ENCODE measurements at regions not wholly inside any gene's neighbourhood (a gene's known extent, or its start where the extent isn't known, plus 50 kb on each side); places are given as distances from the start of the nearest gene placed in this dataset.

DNA sequence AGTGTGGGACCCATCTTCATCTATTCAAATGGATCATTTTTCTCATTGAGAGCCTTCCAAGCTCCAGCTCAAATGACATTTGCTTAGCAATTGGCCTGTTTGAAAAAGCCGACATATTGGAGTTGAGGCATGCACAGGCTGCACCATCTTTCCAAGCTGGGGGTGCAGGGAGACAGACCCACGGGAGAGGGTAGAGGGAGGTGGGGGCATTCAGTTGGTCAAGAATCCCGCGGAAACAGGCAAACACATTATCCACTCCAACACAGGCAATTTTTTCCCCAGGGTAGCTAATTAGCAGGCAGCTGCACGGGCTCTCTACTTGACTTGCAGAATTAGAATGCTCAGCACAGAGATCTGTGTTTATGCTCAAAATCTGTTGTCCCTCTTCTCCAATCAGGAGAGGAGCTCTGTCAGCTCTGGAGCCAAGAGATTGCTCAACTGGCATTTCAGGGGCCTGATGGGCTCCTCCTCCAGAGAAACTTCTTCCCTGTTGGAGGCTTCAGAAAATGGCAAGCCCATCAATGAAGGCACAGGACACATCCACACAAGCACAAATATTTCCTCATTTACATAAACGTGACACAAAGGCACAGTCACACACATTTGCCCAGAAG, 267.8 kb downstream of the FOXD2 start:
- TF ChIP-seq SIN3A (IDR thresholded peaks at IDR 0.05; ENCODE audit: borderline replicate concordance, insufficient read depth, low read length) (no peak), TAF1 (IDR thresholded peaks at IDR 0.05; ENCODE audit: borderline replicate concordance, insufficient read depth, low read length) (no peak), FOXP2 (optimal IDR thresholded peaks at IDR 0.05; ENCODE audit: borderline replicate concordance, extremely low read depth, extremely low read length, insufficient read depth) (no peak), POLR2AphosphoS5 (IDR thresholded peaks at IDR 0.05; ENCODE audit: low read depth, low read length) (no peak)
- TF ChIP-seq, protein P1, sequence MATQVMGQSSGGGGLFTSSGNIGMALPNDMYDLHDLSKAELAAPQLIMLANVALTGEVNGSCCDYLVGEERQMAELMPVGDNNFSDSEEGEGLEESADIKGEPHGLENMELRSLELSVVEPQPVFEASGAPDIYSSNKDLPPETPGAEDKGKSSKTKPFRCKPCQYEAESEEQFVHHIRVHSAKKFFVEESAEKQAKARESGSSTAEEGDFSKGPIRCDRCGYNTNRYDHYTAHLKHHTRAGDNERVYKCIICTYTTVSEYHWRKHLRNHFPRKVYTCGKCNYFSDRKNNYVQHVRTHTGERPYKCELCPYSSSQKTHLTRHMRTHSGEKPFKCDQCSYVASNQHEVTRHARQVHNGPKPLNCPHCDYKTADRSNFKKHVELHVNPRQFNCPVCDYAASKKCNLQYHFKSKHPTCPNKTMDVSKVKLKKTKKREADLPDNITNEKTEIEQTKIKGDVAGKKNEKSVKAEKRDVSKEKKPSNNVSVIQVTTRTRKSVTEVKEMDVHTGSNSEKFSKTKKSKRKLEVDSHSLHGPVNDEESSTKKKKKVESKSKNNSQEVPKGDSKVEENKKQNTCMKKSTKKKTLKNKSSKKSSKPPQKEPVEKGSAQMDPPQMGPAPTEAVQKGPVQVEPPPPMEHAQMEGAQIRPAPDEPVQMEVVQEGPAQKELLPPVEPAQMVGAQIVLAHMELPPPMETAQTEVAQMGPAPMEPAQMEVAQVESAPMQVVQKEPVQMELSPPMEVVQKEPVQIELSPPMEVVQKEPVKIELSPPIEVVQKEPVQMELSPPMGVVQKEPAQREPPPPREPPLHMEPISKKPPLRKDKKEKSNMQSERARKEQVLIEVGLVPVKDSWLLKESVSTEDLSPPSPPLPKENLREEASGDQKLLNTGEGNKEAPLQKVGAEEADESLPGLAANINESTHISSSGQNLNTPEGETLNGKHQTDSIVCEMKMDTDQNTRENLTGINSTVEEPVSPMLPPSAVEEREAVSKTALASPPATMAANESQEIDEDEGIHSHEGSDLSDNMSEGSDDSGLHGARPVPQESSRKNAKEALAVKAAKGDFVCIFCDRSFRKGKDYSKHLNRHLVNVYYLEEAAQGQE (IDR thresholded peaks at IDR 0.05; ENCODE audit: insufficient read depth in 1 of 2, low read depth in 2 of 2, low read length in 2 of 2) = no peak

DNA sequence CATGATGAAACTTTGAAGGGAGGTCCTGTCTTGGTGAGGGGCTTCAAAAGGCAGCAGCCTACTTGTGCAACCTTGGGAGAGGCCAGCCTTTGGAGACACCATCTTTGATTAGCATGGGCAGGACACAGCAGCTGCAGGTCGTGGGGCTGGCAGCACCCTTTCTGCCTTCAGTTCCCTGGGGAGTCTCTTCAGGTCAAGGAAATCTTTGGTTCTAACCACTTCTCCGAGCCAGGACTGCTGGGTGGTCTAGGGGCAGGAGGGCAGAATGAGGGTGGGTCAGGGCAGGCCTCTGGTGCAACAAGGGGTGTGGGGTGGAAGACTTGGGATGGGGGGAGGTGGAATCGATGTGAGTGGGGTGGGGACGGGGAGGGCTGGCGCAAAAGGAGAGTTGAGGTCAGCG, 269.7 kb downstream of the FOXD2 start:
- TF ChIP-seq, protein P1 (IDR thresholded peaks at IDR 0.05; ENCODE audit: insufficient read depth in 1 of 2, low read depth in 2 of 2, low read length in 2 of 2) = no peak

DNA sequence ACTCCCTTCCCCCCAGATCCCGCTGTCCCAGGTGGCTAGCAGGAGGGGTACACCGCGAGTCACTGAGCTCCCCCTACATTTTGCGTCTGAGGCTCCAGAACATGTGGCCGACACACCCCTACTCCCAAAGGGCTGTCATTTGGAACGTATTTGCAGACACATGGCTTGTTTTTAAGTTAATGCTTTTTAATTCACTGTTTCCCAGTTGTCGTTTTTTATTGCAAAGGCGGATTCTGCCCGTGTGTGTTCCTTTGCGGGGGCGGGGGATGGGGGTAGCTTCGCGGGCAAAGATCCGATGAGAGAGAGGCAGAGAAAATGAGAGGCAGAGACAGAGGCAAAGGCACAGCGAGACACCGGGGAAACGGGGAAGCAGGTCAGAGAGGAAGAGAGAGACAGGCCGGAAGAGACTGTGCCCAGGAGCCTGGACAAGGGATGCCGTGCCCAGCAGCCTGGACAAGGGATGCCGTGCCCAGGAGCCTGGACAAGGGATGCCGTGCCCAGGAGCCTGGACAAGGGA, 270.2 kb downstream of the FOXD2 start:
- no peak for TF ChIP-seq FOXP2 (optimal IDR thresholded peaks at IDR 0.05; ENCODE audit: borderline replicate concordance, extremely low read depth, extremely low read length, insufficient read depth)
- TF ChIP-seq SIN3A (IDR thresholded peaks at IDR 0.05; ENCODE audit: borderline replicate concordance, insufficient read depth, low read length) = no peak
- TF ChIP-seq POLR2AphosphoS5 (IDR thresholded peaks at IDR 0.05; ENCODE audit: low read depth, low read length) = no peak
- TF ChIP-seq, protein P1 (IDR thresholded peaks at IDR 0.05; ENCODE audit: insufficient read depth in 1 of 2, low read depth in 2 of 2, low read length in 2 of 2) = no peak
- no peak for TF ChIP-seq TAF1 (IDR thresholded peaks at IDR 0.05; ENCODE audit: borderline replicate concordance, insufficient read depth, low read length)

DNA sequence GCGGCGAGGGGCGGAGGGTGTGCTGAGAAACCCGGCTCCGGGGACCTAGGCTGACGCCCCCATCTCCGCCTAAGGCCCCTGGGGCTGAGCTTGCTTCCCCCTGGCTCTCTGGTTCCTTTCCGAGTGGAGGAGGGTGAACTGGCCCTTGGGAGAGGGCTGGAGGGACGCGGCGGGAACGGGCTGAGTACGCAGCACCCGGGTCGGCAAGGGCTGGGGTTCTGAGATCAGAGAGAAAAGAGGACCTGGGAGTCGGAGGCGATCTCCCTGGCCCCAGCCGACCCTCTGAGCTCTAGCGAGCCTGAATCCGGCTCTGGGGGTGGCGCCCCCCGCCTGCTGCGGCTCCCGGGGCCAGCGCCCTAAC, 270.8 kb downstream of the FOXD2 start:
- TF ChIP-seq POLR2AphosphoS5 (IDR thresholded peaks at IDR 0.05; ENCODE audit: low read depth, low read length) (no peak), TAF1 (IDR thresholded peaks at IDR 0.05; ENCODE audit: borderline replicate concordance, insufficient read depth, low read length) (no peak), SIN3A (IDR thresholded peaks at IDR 0.05; ENCODE audit: borderline replicate concordance, insufficient read depth, low read length) (no peak), FOXP2 (optimal IDR thresholded peaks at IDR 0.05; ENCODE audit: borderline replicate concordance, extremely low read depth, extremely low read length, insufficient read depth) (no peak)
- TF ChIP-seq, protein P1 (IDR thresholded peaks at IDR 0.05; ENCODE audit: insufficient read depth in 1 of 2, low read depth in 2 of 2, low read length in 2 of 2) = no peak
